Type B pancreatic cell (in vitro differentiated cells): ENCODE measurements at regions not wholly inside any gene's neighbourhood (a gene's known extent, or its start where the extent isn't known, plus 50 kb on each side); places are given as distances from the start of the nearest gene placed in this dataset.

Experiments
- DNase-seq: peaks from one replicate; pipeline ENCODE4 v3.0.0; 2021; ENCODE audit warnings: mixed read lengths; ENCODE audit not compliant: unreplicated experiment; ENCODE audit errors: extremely low spot score
- H3K27ac Mint-ChIP-seq: 2 replicates; pipeline ENCODE4 v1.8.0; 2021; ENCODE audit warnings: mild to moderate bottlenecking, mixed read lengths
- H3K27me3 Mint-ChIP-seq: 2 replicates; pipeline ENCODE4 v1.8.0; 2021; ENCODE audit warnings: mixed read lengths
- H3K36me3 Mint-ChIP-seq: 2 replicates; pipeline ENCODE4 v1.8.0; 2021; ENCODE audit warnings: mixed read lengths
- H3K4me1 Mint-ChIP-seq: one replicate; pipeline ENCODE4 v1.8.0; 2021; ENCODE audit warnings: mixed read lengths; ENCODE audit not compliant: unreplicated experiment
- H3K4me3 Mint-ChIP-seq: 2 replicates; pipeline ENCODE4 v1.8.0; 2021; ENCODE audit warnings: mild to moderate bottlenecking, mixed read lengths
- H3K9me3 Mint-ChIP-seq: 2 replicates; pipeline ENCODE4 v1.8.0; 2021; ENCODE audit warnings: mixed read lengths
- TF ChIP-seq, protein P1 (sequence below): fragments of 200-600 bp; sonication (generic); conservative IDR thresholded peaks from 2 replicates; pipeline ENCODE4 v1.5.0; 2021; ENCODE audit warnings: antibody characterized with exemption, mild to moderate bottlenecking

DNA sequence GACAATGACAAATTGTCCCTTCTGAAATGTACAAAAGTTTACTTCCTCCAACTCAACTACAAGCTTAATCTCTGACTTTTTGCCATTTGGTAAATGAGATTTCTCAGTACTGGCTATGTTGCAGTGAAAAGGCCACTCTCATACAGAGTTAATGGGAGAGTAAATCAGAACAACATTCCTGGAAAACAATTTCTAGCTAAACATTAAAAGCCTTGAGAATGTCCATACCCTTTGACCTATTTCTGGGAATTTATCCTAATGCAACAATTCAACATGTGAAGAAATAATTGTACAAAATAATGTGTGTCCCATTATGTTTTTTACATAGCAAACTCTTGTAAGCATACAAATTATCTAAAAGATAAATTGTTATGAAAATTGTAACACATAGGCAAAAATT is 56.3 kb upstream of the SPEF2 start:
- H3K36me3 Mint-ChIP-seq, result no peaks in the 10 kb centered on the region
- no peak overlapping the region for H3K4me3 Mint-ChIP-seq
- no peak overlapping the region for H3K27ac Mint-ChIP-seq
- H3K4me1 Mint-ChIP-seq, result no peaks in the 10 kb centered on the region
- H3K27me3 Mint-ChIP-seq, result no peaks in the 10 kb centered on the region
- no peak for DNase-seq
- H3K9me3 Mint-ChIP-seq, result peaks cover 15% of the 10 kb centered on the region
- TF ChIP-seq, protein P1, sequence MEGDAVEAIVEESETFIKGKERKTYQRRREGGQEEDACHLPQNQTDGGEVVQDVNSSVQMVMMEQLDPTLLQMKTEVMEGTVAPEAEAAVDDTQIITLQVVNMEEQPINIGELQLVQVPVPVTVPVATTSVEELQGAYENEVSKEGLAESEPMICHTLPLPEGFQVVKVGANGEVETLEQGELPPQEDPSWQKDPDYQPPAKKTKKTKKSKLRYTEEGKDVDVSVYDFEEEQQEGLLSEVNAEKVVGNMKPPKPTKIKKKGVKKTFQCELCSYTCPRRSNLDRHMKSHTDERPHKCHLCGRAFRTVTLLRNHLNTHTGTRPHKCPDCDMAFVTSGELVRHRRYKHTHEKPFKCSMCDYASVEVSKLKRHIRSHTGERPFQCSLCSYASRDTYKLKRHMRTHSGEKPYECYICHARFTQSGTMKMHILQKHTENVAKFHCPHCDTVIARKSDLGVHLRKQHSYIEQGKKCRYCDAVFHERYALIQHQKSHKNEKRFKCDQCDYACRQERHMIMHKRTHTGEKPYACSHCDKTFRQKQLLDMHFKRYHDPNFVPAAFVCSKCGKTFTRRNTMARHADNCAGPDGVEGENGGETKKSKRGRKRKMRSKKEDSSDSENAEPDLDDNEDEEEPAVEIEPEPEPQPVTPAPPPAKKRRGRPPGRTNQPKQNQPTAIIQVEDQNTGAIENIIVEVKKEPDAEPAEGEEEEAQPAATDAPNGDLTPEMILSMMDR, result no peak

DNA sequence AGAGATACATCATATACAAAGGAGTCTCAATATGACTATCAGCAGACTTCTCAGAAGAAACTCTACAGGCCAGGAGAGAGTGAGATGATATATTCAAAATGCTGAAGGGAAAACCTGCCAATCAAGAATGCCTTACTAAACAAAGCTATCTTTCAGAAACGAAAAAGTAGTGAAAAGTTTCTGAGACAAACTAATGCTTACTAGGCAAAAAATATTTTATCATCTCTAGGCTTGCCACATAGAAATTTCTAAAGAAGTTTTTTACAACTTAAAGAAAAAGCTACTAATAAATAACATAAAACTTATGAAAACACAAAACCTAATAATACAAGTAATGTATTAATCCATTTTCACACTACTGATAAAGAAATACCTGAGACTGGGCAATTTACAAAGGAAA is 59.9 kb upstream of the SPEF2 start:
- TF ChIP-seq, protein P1, result no peak
- DNase-seq, result no peak
- no peak overlapping the region for H3K4me3 Mint-ChIP-seq
- H3K36me3 Mint-ChIP-seq, result no peaks in the 10 kb centered on the region
- no peaks in the 10 kb centered on the region for H3K27me3 Mint-ChIP-seq
- peaks cover 5% of the 10 kb centered on the region for H3K4me1 Mint-ChIP-seq
- H3K9me3 Mint-ChIP-seq, result peaks cover 15% of the 10 kb centered on the region
- no peak overlapping the region for H3K27ac Mint-ChIP-seq

DNA sequence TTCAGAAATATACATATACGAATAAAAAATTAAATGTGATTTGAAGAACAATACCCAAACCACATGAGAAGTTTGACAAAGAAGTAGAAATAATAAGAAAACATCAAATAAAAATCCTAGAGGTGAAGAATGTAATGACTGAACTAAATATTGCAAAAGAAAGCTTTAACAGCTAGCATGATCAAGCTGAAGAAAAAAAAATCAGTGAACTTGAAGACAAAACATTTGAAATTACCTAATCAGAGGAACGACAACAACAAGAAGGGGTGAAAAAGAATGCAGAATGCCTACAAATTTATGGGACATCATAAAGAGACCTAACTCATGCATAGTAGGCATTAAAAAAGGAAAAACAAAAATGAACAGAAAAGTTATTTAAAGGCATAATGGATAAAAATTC is 60.5 kb upstream of the SPEF2 start:
- TF ChIP-seq, protein P1, result no peak
- Mint-ChIP-seq H3K9me3 (peaks cover 15% of the 10 kb centered on the region), H3K36me3 (no peaks in the 10 kb centered on the region), H3K4me3 (no peak overlapping the region), H3K27ac (no peak overlapping the region), H3K27me3 (no peaks in the 10 kb centered on the region), H3K4me1 (peaks cover 5% of the 10 kb centered on the region)
- no peak for DNase-seq

DNA sequence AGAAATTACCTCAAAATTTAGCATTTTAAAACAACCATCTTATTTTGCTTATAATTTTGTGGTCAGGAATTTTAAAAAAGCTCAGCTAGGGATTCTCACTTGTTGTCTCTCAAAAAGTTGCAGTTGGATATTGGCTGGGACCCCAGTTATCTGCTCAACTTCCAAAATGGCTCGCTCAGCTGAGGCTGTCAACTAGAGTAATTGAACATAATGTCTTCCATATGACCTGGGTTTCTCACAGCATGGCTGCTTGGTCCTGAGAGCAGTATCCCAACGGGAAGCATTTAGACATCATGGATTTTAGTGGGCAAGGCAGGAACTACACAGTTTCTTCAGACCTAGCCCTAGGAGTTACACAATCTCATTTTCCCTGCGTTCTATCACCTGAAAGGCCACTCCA is 63.6 kb upstream of the SPEF2 start:
- Mint-ChIP-seq H3K36me3 (no peaks in the 10 kb centered on the region), H3K9me3 (peaks cover 15% of the 10 kb centered on the region), H3K4me3 (no peak overlapping the region), H3K4me1 (peaks cover 5% of the 10 kb centered on the region), H3K27ac (no peak overlapping the region), H3K27me3 (no peaks in the 10 kb centered on the region)
- DNase-seq, result no peak
- TF ChIP-seq, protein P1, result no peak

DNA sequence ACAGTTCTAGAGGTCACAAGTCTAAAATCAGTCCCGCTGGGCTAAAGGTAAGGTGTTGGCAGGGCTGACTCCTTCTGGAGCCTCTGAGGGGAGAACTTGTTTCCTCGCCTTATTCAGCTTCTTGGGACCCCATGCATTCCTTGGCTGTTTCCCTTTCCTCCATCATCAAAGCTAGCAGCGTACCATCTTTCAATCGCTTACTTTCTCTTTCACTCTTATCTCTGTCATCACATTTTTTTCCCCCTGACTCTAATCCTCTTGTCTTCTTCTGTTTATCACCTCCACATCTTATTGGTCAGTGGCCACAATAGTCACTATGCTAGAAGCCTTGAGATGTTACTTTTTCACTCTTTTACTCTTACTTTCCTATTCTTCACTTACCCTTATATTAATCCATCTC is 72.5 kb upstream of the SPEF2 start:
- TF ChIP-seq, protein P1, result no peak

DNA sequence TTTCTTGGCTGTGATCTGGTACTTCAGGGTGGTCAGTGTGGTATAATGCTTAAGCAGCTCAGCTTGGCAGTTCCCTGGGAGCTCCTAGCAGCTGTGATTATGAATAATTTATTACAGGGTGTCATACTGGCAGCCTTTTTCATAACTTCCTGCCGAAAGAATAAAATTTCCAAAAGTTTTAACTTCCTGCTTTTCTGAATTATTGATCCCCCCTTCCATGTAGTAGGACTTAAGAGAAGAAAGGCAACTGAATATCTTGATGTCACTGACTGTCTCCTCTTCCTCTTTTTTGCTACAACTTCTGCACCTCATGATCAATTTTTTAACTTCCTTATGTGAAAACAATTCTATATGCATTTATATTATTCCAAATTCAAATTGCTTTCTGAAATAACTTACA is 74.3 kb upstream of the SPEF2 start:
- H3K27me3 Mint-ChIP-seq, result peaks cover 4% of the 10 kb centered on the region
- no peaks in the 10 kb centered on the region for H3K36me3 Mint-ChIP-seq
- no peak overlapping the region for H3K4me3 Mint-ChIP-seq
- no peak overlapping the region for H3K27ac Mint-ChIP-seq
- TF ChIP-seq, protein P1, result no peak
- no peak for DNase-seq
- H3K9me3 Mint-ChIP-seq, result no peaks in the 10 kb centered on the region
- no peaks in the 10 kb centered on the region for H3K4me1 Mint-ChIP-seq

More for the DNA sequence above, 72.5 kb upstream of the SPEF2 start:
- no peaks in the 10 kb centered on the region for H3K9me3 Mint-ChIP-seq
- no peak overlapping the region for H3K27ac Mint-ChIP-seq
- peaks cover 4% of the 10 kb centered on the region for H3K27me3 Mint-ChIP-seq
- no peak for DNase-seq
- H3K36me3 Mint-ChIP-seq, result no peaks in the 10 kb centered on the region
- H3K4me1 Mint-ChIP-seq, result no peaks in the 10 kb centered on the region
- no peak overlapping the region for H3K4me3 Mint-ChIP-seq
